ENCODE measurements at regions not wholly inside any gene's neighbourhood (a gene's known extent, or its start where the extent isn't known, plus 50 kb on each side); places are given as distances from the start of the nearest gene placed in this dataset.

- DNase-seq (ENCODE audit: low spot score), result no peak
- peaks cover 6% of the 10 kb centered on the region for H3K27me3 Mint-ChIP-seq (ENCODE audit: low read depth)
- TF ChIP-seq CTCF (IDR thresholded peaks at IDR 0.05), result no peak
- no peak overlapping the region for H3K4me3 Mint-ChIP-seq (ENCODE audit: unreplicated experiment)
- H3K9me3 Mint-ChIP-seq (ENCODE audit: low read depth), result no peaks in the 10 kb centered on the region
- H3K27ac Mint-ChIP-seq (ENCODE audit: unreplicated experiment), result no peak overlapping the region
- no peaks in the 10 kb centered on the region for H3K36me3 Mint-ChIP-seq (ENCODE audit: low read depth)
- H3K4me1 Mint-ChIP-seq (ENCODE audit: low read depth), result peaks cover 3% of the 10 kb centered on the region
Measured at GRCh38 chr21:39061766-39062165, 121.5 kb downstream of the PSMG1 start.

- Mint-ChIP-seq H3K9me3 (ENCODE audit: low read depth) (no peaks in the 10 kb centered on the region), H3K27me3 (ENCODE audit: low read depth) (peaks cover 6% of the 10 kb centered on the region), H3K36me3 (ENCODE audit: low read depth) (no peaks in the 10 kb centered on the region), H3K27ac (ENCODE audit: unreplicated experiment) (no peak overlapping the region), H3K4me3 (ENCODE audit: unreplicated experiment) (no peak overlapping the region), H3K4me1 (ENCODE audit: low read depth) (no peaks in the 10 kb centered on the region)
- DNase-seq (ENCODE audit: low spot score), result no peak
- TF ChIP-seq CTCF (IDR thresholded peaks at IDR 0.05), result no peak
Measured at GRCh38 chr21:39060485-39061083, 122.7 kb downstream of the PSMG1 start.

GRCh38 chr21:39057121-39057520 is 126.1 kb downstream of the PSMG1 start:
- no peak for DNase-seq (ENCODE audit: low spot score)
- no peak overlapping the region for H3K27ac Mint-ChIP-seq (ENCODE audit: unreplicated experiment)
- no peak overlapping the region for H3K4me3 Mint-ChIP-seq (ENCODE audit: unreplicated experiment)
- H3K27me3 Mint-ChIP-seq (ENCODE audit: low read depth), result peaks cover 11% of the 10 kb centered on the region
- no peaks in the 10 kb centered on the region for H3K9me3 Mint-ChIP-seq (ENCODE audit: low read depth)
- no peaks in the 10 kb centered on the region for H3K36me3 Mint-ChIP-seq (ENCODE audit: low read depth)
- no peak for TF ChIP-seq CTCF (IDR thresholded peaks at IDR 0.05)
- no peaks in the 10 kb centered on the region for H3K4me1 Mint-ChIP-seq (ENCODE audit: low read depth)

- Mint-ChIP-seq H3K36me3 (ENCODE audit: low read depth) (no peaks in the 10 kb centered on the region), H3K9me3 (ENCODE audit: low read depth) (no peaks in the 10 kb centered on the region), H3K4me3 (ENCODE audit: unreplicated experiment) (no peak overlapping the region), H3K27me3 (ENCODE audit: low read depth) (peaks cover 11% of the 10 kb centered on the region), H3K4me1 (ENCODE audit: low read depth) (no peaks in the 10 kb centered on the region), H3K27ac (ENCODE audit: unreplicated experiment) (no peak overlapping the region)
- no peak for DNase-seq (ENCODE audit: low spot score)
- TF ChIP-seq CTCF (IDR thresholded peaks at IDR 0.05), result no peak
Measured at GRCh38 chr21:39056636-39057035, 126.6 kb downstream of the PSMG1 start.

- no peak for DNase-seq (ENCODE audit: low spot score)
- Mint-ChIP-seq H3K4me1 (ENCODE audit: low read depth) (no peaks in the 10 kb centered on the region), H3K4me3 (ENCODE audit: unreplicated experiment) (no peak overlapping the region), H3K27ac (ENCODE audit: unreplicated experiment) (no peak overlapping the region), H3K36me3 (ENCODE audit: low read depth) (no peaks in the 10 kb centered on the region), H3K27me3 (ENCODE audit: low read depth) (peaks cover 10% of the 10 kb centered on the region), H3K9me3 (ENCODE audit: low read depth) (no peaks in the 10 kb centered on the region)
- no peak for TF ChIP-seq CTCF (IDR thresholded peaks at IDR 0.05)
Measured at GRCh38 chr21:39055167-39055767, 128.0 kb downstream of the PSMG1 start.
